ENCODE measurements at regions not wholly inside any gene's neighbourhood (a gene's known extent, or its start where the extent isn't known, plus 50 kb on each side); places are given as distances from the start of the nearest gene placed in this dataset.

GRCh38 chr2:173815772-173816171 lies 149.4 kb downstream of the SP3 start:
- intact Hi-C loops (cut with DNase I) = no loop called here
- H3K27ac ChIP-seq = no peak overlapping the region
- no peak for DNase-seq (ENCODE audit: low spot score)
- H3K36me3 ChIP-seq = no peaks in the 10 kb centered on the region
- H3K9me3 ChIP-seq = no peaks in the 10 kb centered on the region
- TF ChIP-seq POLR2A (IDR thresholded peaks at IDR 0.05) = no peak
- H3K27me3 ChIP-seq (replicated peaks; ENCODE audit: insufficient read depth) = no peaks in the 10 kb centered on the region
- no peak overlapping the region for H3K4me3 ChIP-seq
- H3K4me1 ChIP-seq (replicated peaks) = no peaks in the 10 kb centered on the region
- 94% methylated on average over 5 of the region's 5 CpGs for WGBS

- Histone ChIP-seq H3K4me1 (replicated peaks) (no peaks in the 10 kb centered on the region), H3K27ac (no peak overlapping the region), H3K4me3 (no peak overlapping the region), H3K36me3 (no peaks in the 10 kb centered on the region), H3K27me3 (replicated peaks; ENCODE audit: insufficient read depth) (no peaks in the 10 kb centered on the region), H3K9me3 (no peaks in the 10 kb centered on the region)
- intact Hi-C loops (cut with DNase I) = no loop called here
- 89% methylated on average over 4 of the region's 4 CpGs for WGBS
- TF ChIP-seq POLR2AphosphoS5 (IDR thresholded peaks at IDR 0.05) (no peak), CTCF (IDR thresholded peaks at IDR 0.05) (no peak), POLR2A (IDR thresholded peaks at IDR 0.05) (no peak)
- DNase-seq (ENCODE audit: low spot score) = no peak
These were observed 147.6 kb downstream of the SP3 start for GRCh38 chr2:173817582-173817981.

- H3K36me3 ChIP-seq = no peaks in the 10 kb centered on the region
- no peak for TF ChIP-seq POLR2A (IDR thresholded peaks at IDR 0.05)
- no peak for TF ChIP-seq POLR2AphosphoS5 (IDR thresholded peaks at IDR 0.05)
- TF ChIP-seq CTCF (IDR thresholded peaks at IDR 0.05) = no peak
- H3K27me3 ChIP-seq (replicated peaks; ENCODE audit: insufficient read depth) = no peaks in the 10 kb centered on the region
- no peak overlapping the region for H3K27ac ChIP-seq
- 94% methylated on average over 4 of the region's 4 CpGs for WGBS
- H3K4me1 ChIP-seq (replicated peaks) = no peaks in the 10 kb centered on the region
- no peak overlapping the region for H3K4me3 ChIP-seq
- intact Hi-C loops (cut with DNase I) = no loop called here
- no peaks in the 10 kb centered on the region for H3K9me3 ChIP-seq
- DNase-seq (ENCODE audit: low spot score) = no peak
These were observed 146.9 kb downstream of the SP3 start for GRCh38 chr2:173818285-173818684.

- WGBS = 84% methylated on average over 5 of the region's 5 CpGs
- Histone ChIP-seq H3K9me3 (no peaks in the 10 kb centered on the region), H3K4me3 (no peak overlapping the region), H3K27ac (no peak overlapping the region), H3K4me1 (replicated peaks) (no peaks in the 10 kb centered on the region), H3K27me3 (replicated peaks; ENCODE audit: insufficient read depth) (no peaks in the 10 kb centered on the region), H3K36me3 (no peaks in the 10 kb centered on the region)
- no peak for TF ChIP-seq POLR2AphosphoS5 (IDR thresholded peaks at IDR 0.05)
- no peak for TF ChIP-seq POLR2A (IDR thresholded peaks at IDR 0.05)
- TF ChIP-seq CTCF (IDR thresholded peaks at IDR 0.05) = no peak
- DNase-seq (ENCODE audit: low spot score) = no peak
- intact Hi-C loops (cut with DNase I) = no loop called here
These were observed 145.3 kb downstream of the SP3 start for GRCh38 chr2:173819852-173820251.

GRCh38 chr2:173821451-173821850 lies 143.7 kb downstream of the SP3 start:
- Histone ChIP-seq H3K27ac (no peak overlapping the region), H3K36me3 (no peaks in the 10 kb centered on the region), H3K4me3 (no peak overlapping the region), H3K27me3 (replicated peaks; ENCODE audit: insufficient read depth) (no peaks in the 10 kb centered on the region), H3K9me3 (no peaks in the 10 kb centered on the region), H3K4me1 (replicated peaks) (no peaks in the 10 kb centered on the region)
- intact Hi-C loops (cut with DNase I) = no loop called here
- DNase-seq (ENCODE audit: low spot score) = no peak
- no peak for TF ChIP-seq CTCF (IDR thresholded peaks at IDR 0.05)
- 92% methylated on average over 9 of the region's 9 CpGs for WGBS

All from prostate gland (tissue), 2 donors.